ENCODE measurements at regions not wholly inside any gene's neighbourhood (a gene's known extent, or its start where the extent isn't known, plus 50 kb on each side); places are given as distances from the start of the nearest gene placed in this dataset.

GRCh38 chr1:55604749-55605148 lies 389.6 kb upstream of the USP24 start:
- TF ChIP-seq CTCF (IDR thresholded peaks at IDR 0.05) (no peak), POLR2A (IDR thresholded peaks at IDR 0.05) (no peak), EP300 (IDR thresholded peaks at IDR 0.05) (peak in 1 of 2 donors; percentile 65)

All from tibial nerve (tissue), 4 donors.